NCI-H1105 treated with DMSO at 0.1 percent for 48 hours (cell line): ENCODE measurements at regions not wholly inside any gene's neighbourhood (a gene's known extent, or its start where the extent isn't known, plus 50 kb on each side); places are given as distances from the start of the nearest gene placed in this dataset.

Source experiments
- DNase-seq: peaks from one replicate; lab custom pipeline; 2025; lab: John Stamatoyannopoulos, UW

GRCh38 chr18:43482136-43482535 is 204.8 kb upstream of the SYT4 start:
- no peak for DNase-seq

- no peak for DNase-seq
Observed at GRCh38 chr18:43482600-43482999, 205.3 kb upstream of the SYT4 start.

- peak; percentile 25 for DNase-seq
Observed at GRCh38 chr18:43484710-43485109, 207.4 kb upstream of the SYT4 start.

GRCh38 chr18:43485545-43485963 is 208.3 kb upstream of the SYT4 start:
- DNase-seq, result no peak

GRCh38 chr18:43486462-43486861 is 209.2 kb upstream of the SYT4 start:
- DNase-seq, result peak; percentile 1

- no peak for DNase-seq
Observed at GRCh38 chr18:43501099-43501498, 223.8 kb upstream of the SYT4 start.

GRCh38 chr18:43506935-43507334 is 229.6 kb upstream of the SYT4 start:
- DNase-seq, result no peak

- DNase-seq, result no peak
Observed at GRCh38 chr18:43507842-43508481, 230.7 kb upstream of the SYT4 start.

GRCh38 chr18:43514747-43515146 is 237.5 kb upstream of the SYT4 start:
- no peak for DNase-seq

- DNase-seq, result no peak
Observed at GRCh38 chr18:43515481-43515880, 238.2 kb upstream of the SYT4 start.

GRCh38 chr18:43524260-43524659 is 247.0 kb upstream of the SYT4 start:
- DNase-seq, result no peak

GRCh38 chr18:43525169-43525568 is 247.9 kb upstream of the SYT4 start:
- peak; percentile 51 for DNase-seq

- DNase-seq, result no peak
Observed at GRCh38 chr18:43526426-43527145, 249.3 kb upstream of the SYT4 start.

GRCh38 chr18:43531438-43531837 is 254.1 kb upstream of the SYT4 start:
- no peak for DNase-seq

- DNase-seq, result no peak
Observed at GRCh38 chr18:43533371-43533770, 256.1 kb upstream of the SYT4 start.

GRCh38 chr18:43534511-43534910 is 257.2 kb upstream of the SYT4 start:
- no peak for DNase-seq

GRCh38 chr18:43539862-43540261 is 262.6 kb upstream of the SYT4 start:
- DNase-seq, result no peak

GRCh38 chr18:43542016-43542415 is 264.7 kb upstream of the SYT4 start:
- DNase-seq, result no peak

GRCh38 chr18:43543236-43543635 is 265.9 kb upstream of the SYT4 start:
- no peak for DNase-seq

GRCh38 chr18:43547456-43547855 is 270.2 kb upstream of the SYT4 start:
- DNase-seq, result no peak

- DNase-seq, result no peak
Observed at GRCh38 chr18:43559507-43559906, 282.2 kb upstream of the SYT4 start.

GRCh38 chr18:43563780-43564179 is 286.5 kb upstream of the SYT4 start:
- peak; percentile 61 for DNase-seq

- DNase-seq, result no peak
Observed at GRCh38 chr18:43570593-43570992, 293.3 kb upstream of the SYT4 start.
